ENCODE measurements at regions not wholly inside any gene's neighbourhood (a gene's known extent, or its start where the extent isn't known, plus 50 kb on each side); places are given as distances from the start of the nearest gene placed in this dataset.

GRCh38 chr12:20305470-20305869 is 62.9 kb upstream of the PDE3A start:
- DNase-seq (no peak), ATAC-seq (no peak)
- WGBS, 2 donors = 98 to 100% methylated on average over 3 of the region's 3 CpGs
- no peaks in the 10 kb centered on the region for H3K36me3 ChIP-seq
- intact Hi-C loops (cut with DNase I) = loop anchor here in 1 of 10 donors (2.0 kb wide), 1 partner anchor 57 kb away; no protein-coding TSS in a partner anchor
- H3K27me3 ChIP-seq = no peaks in the 10 kb centered on the region
- H3K4me1 ChIP-seq = peaks cover 0 to 10% (median 0%) of the 10 kb centered on the region in 9 donors
- no peak for TF ChIP-seq CTCF (IDR thresholded peaks at IDR 0.05)
- no peak overlapping the region for H3K4me3 ChIP-seq
- H3K27ac ChIP-seq = no peak overlapping the region
- peaks cover 0 to 25% (median 11%) of the 10 kb centered on the region in 11 donors for H3K9me3 ChIP-seq

- DNase-seq (peak; percentile 56 to 75), ATAC-seq (peak; percentile 64 to 94 (median 88))
- H3K27me3 ChIP-seq = no peaks in the 10 kb centered on the region
- H3K9me3 ChIP-seq = peaks cover 0 to 25% (median 11%) of the 10 kb centered on the region in 11 donors
- no peak for TF ChIP-seq CTCF (IDR thresholded peaks at IDR 0.05)
- intact Hi-C loops (cut with DNase I) = loop anchor here in 1 of 10 donors (5.0 kb wide), 1 partner anchor 37 kb away; no protein-coding TSS in a partner anchor
- peaks cover 0 to 15% (median 5%) of the 10 kb centered on the region in 9 donors for H3K4me1 ChIP-seq
- WGBS, 2 donors = 19 to 46% methylated on average over 4 of the region's 4 CpGs
- H3K36me3 ChIP-seq = no peaks in the 10 kb centered on the region
- H3K27ac ChIP-seq = peak overlapping the region in 7 of 10 donors; percentile 10 to 62 (median 47)
- no peak overlapping the region for H3K4me3 ChIP-seq
These were observed 58.7 kb upstream of the PDE3A start for GRCh38 chr12:20309504-20310148.

- no peak overlapping the region for H3K4me3 ChIP-seq
- DNase-seq = no peak
- no peaks in the 10 kb centered on the region for H3K36me3 ChIP-seq
- intact Hi-C loops (cut with DNase I) = loop anchor here in 1 of 10 donors (5.0 kb wide), 1 partner anchor 42 kb away; no protein-coding TSS in a partner anchor
- H3K27me3 ChIP-seq = no peaks in the 10 kb centered on the region
- 52 to 66% methylated on average over 2 of the region's 2 CpGs for WGBS, 2 donors
- ATAC-seq = peak in 7 of 8 donors; percentile 44 to 77 (median 49)
- H3K4me1 ChIP-seq = peaks cover 0 to 16% (median 8%) of the 10 kb centered on the region in 9 donors
- peaks cover 0 to 6% (median 0%) of the 10 kb centered on the region in 11 donors for H3K9me3 ChIP-seq
- peak overlapping the region in 2 of 10 donors; percentile 11 to 39 for H3K27ac ChIP-seq
- no peak for TF ChIP-seq CTCF (IDR thresholded peaks at IDR 0.05)
These were observed 54.0 kb upstream of the PDE3A start for GRCh38 chr12:20314328-20314727.

- no peak overlapping the region for H3K4me3 ChIP-seq
- intact Hi-C loops (cut with DNase I) = no loop called here
- no peak for DNase-seq
- no peak for TF ChIP-seq CTCF (IDR thresholded peaks at IDR 0.05)
- no peak overlapping the region for H3K27ac ChIP-seq
- no peak for ATAC-seq
- H3K36me3 ChIP-seq = no peaks in the 10 kb centered on the region
- no peaks in the 10 kb centered on the region for H3K27me3 ChIP-seq
- WGBS, 2 donors = 89 to 95% methylated on average over 4 of the region's 4 CpGs
- H3K9me3 ChIP-seq = peaks cover 0 to 6% (median 0%) of the 10 kb centered on the region in 11 donors
- H3K4me1 ChIP-seq = peaks cover 0 to 24% (median 9%) of the 10 kb centered on the region in 9 donors
These were observed 50.8 kb upstream of the PDE3A start for GRCh38 chr12:20317554-20317953.

Data from heart right ventricle (tissue), 16 donors.